ENCODE measurements at regions not wholly inside any gene's neighbourhood (a gene's known extent, or its start where the extent isn't known, plus 50 kb on each side); places are given as distances from the start of the nearest gene placed in this dataset.

GRCh38 chr4:55186700-55187099 is 61.3 kb upstream of the KDR start:
- Histone ChIP-seq H3K36me3 (no peaks in the 10 kb centered on the region), H3K9me3 (no peaks in the 10 kb centered on the region), H3K4me1 (peaks cover 0 to 4% (median 0%) of the 10 kb centered on the region in 3 donors), H3K4me3 (no peak overlapping the region), H3K27ac (no peak overlapping the region), H3K27me3 (no peaks in the 10 kb centered on the region)
- no peak for DNase-seq
- WGBS, 2 donors: 43 to 50% methylated on average over 3 of the region's 3 CpGs
- TF ChIP-seq POLR2A (IDR thresholded peaks at IDR 0.05) (no peak), CTCF (IDR thresholded peaks at IDR 0.05) (no peak)
- intact Hi-C loops (cut with DNase I): no loop called here

- Histone ChIP-seq H3K27ac (no peak overlapping the region), H3K9me3 (no peaks in the 10 kb centered on the region), H3K36me3 (no peaks in the 10 kb centered on the region), H3K27me3 (no peaks in the 10 kb centered on the region), H3K4me3 (no peak overlapping the region), H3K4me1 (peaks cover 0 to 7% (median 0%) of the 10 kb centered on the region in 3 donors)
- TF ChIP-seq CTCF (IDR thresholded peaks at IDR 0.05) (no peak), POLR2A (IDR thresholded peaks at IDR 0.05) (no peak)
- no peak for DNase-seq
- intact Hi-C loops (cut with DNase I): no loop called here
- WGBS, 2 donors: 70 to 72% methylated on average over 3 of the region's 3 CpGs
Observed at GRCh38 chr4:55214172-55214571, 88.8 kb upstream of the KDR start.

- Histone ChIP-seq H3K27me3 (no peaks in the 10 kb centered on the region), H3K4me1 (peaks cover 0 to 7% (median 0%) of the 10 kb centered on the region in 3 donors), H3K27ac (no peak overlapping the region), H3K9me3 (no peaks in the 10 kb centered on the region), H3K36me3 (no peaks in the 10 kb centered on the region), H3K4me3 (no peak overlapping the region)
- intact Hi-C loops (cut with DNase I): no loop called here
- WGBS, 2 donors: 34 to 42% methylated on average over 1 of the region's 1 CpG
- TF ChIP-seq POLR2A (IDR thresholded peaks at IDR 0.05) (no peak), CTCF (IDR thresholded peaks at IDR 0.05) (no peak)
- no peak for DNase-seq
Observed at GRCh38 chr4:55215087-55215486, 89.7 kb upstream of the KDR start.

- Histone ChIP-seq H3K36me3 (no peaks in the 10 kb centered on the region), H3K27me3 (no peaks in the 10 kb centered on the region), H3K27ac (no peak overlapping the region), H3K4me3 (no peak overlapping the region), H3K4me1 (peaks cover 0 to 7% (median 0%) of the 10 kb centered on the region in 3 donors), H3K9me3 (no peaks in the 10 kb centered on the region)
- WGBS, 2 donors: 28 to 38% methylated on average over 4 of the region's 4 CpGs
- TF ChIP-seq CTCF (IDR thresholded peaks at IDR 0.05): no peak
- TF ChIP-seq POLR2A (IDR thresholded peaks at IDR 0.05): no peak
- no peak for DNase-seq
- intact Hi-C loops (cut with DNase I): no loop called here
Observed at GRCh38 chr4:55216863-55217635, 91.7 kb upstream of the KDR start.

- intact Hi-C loops (cut with DNase I): no loop called here
- H3K4me1 ChIP-seq: peaks cover 0 to 7% (median 0%) of the 10 kb centered on the region in 3 donors
- H3K4me3 ChIP-seq: no peak overlapping the region
- no peak for TF ChIP-seq POLR2A (IDR thresholded peaks at IDR 0.05)
- TF ChIP-seq CTCF (IDR thresholded peaks at IDR 0.05): no peak
- WGBS, 2 donors: 63 to 68% methylated on average over 5 of the region's 5 CpGs
- H3K27me3 ChIP-seq: no peaks in the 10 kb centered on the region
- no peaks in the 10 kb centered on the region for H3K36me3 ChIP-seq
- no peaks in the 10 kb centered on the region for H3K9me3 ChIP-seq
- H3K27ac ChIP-seq: no peak overlapping the region
- no peak for DNase-seq
Observed at GRCh38 chr4:55218041-55218440, 92.6 kb upstream of the KDR start.

All from esophagus squamous epithelium (tissue), 5 donors.